ENCODE measurements at regions not wholly inside any gene's neighbourhood (a gene's known extent, or its start where the extent isn't known, plus 50 kb on each side); places are given as distances from the start of the nearest gene placed in this dataset.

DNA sequence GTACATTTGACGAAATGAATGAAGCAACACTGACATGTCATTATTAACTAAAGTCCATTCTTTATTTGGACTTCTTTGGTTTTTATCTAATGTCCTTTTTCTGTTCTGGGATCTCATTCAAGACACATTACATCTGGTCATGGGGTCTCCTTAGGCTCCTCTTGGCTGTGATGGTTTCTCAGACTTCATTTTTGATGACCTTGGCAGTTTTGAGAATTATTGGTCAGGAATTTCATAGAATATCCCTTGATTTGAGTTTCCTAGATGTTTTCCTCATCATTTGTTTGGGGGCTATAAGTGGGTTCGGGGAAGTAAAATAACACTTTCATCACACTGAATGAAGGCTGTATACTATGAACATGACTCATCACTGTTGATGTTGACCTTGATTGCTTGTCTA is 770.6 kb downstream of the AACS start:
- H3K9ac ChIP-seq (replicated peaks; ENCODE audit: extremely low read depth, insufficient read depth, low read length) = no peak overlapping the region
- ChIA-PET POLR2A (no interaction called here), CTCF (no interaction called here)
- H3K79me2 ChIP-seq (ENCODE audit: control insufficient read depth, insufficient read depth, low read length) = no peaks in the 10 kb centered on the region
- intact Hi-C loops (cut with micrococcal nuclease) = no loop called here
- no peak overlapping the region for H3K27ac ChIP-seq (ENCODE audit: insufficient read depth, low read depth, low read length)
- H3K36me3 ChIP-seq (ENCODE audit: control insufficient read depth in 2 of 2, extremely low read depth in 1 of 2, insufficient read depth in 2 of 2, low read length in 2 of 2) = no peaks in the 10 kb centered on the region
- BruUV-seq (replicated peaks) = no TSS peak
- H3K9me1 ChIP-seq (replicated peaks; ENCODE audit: control insufficient read depth, extremely low read depth, insufficient read depth, low read length) = no peaks in the 10 kb centered on the region
- no peaks in the 10 kb centered on the region for H3K27me3 ChIP-seq (ENCODE audit: control insufficient read depth in 2 of 2, insufficient read depth in 2 of 2, low read length in 2 of 2)
- H3K4me1 ChIP-seq (ENCODE audit: control insufficient read depth, extremely low read depth, insufficient read depth, low read length) = no peaks in the 10 kb centered on the region
- no peak for TF ChIP-seq EZH2 (IDR thresholded peaks at IDR 0.05; ENCODE audit: borderline replicate concordance, low read depth, low read length, severe bottlenecking)
- no peak for TF ChIP-seq POLR2A (IDR thresholded peaks at IDR 0.05; ENCODE audit: low read depth, low read length)
- TF ChIP-seq FOS (IDR thresholded peaks at IDR 0.05; ENCODE audit: borderline replicate concordance, insufficient read depth, low read length) = no peak
- no peak for TF ChIP-seq JUN (IDR thresholded peaks at IDR 0.05; ENCODE audit: borderline replicate concordance, insufficient read depth, insufficient read length, low read depth)
- TF ChIP-seq MYC (IDR thresholded peaks at IDR 0.05; ENCODE audit: low read depth, low read length) = no peak
- no peak for TF ChIP-seq POLR2AphosphoS5 (IDR thresholded peaks at IDR 0.05; ENCODE audit: insufficient read depth, low read depth, low read length)
- TF ChIP-seq, protein P1, sequence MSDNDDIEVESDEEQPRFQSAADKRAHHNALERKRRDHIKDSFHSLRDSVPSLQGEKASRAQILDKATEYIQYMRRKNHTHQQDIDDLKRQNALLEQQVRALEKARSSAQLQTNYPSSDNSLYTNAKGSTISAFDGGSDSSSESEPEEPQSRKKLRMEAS (IDR thresholded peaks at IDR 0.05; ENCODE audit: insufficient read depth, insufficient read length) = no peak
- TF ChIP-seq GATA2 (IDR thresholded peaks at IDR 0.05; ENCODE audit: insufficient read depth, insufficient read length, low read depth, low read length) = no peak
- TF ChIP-seq CTCF (IDR thresholded peaks at IDR 0.05; ENCODE audit: extremely low read depth in 1 of 2, insufficient read depth in 1 of 2, low read depth in 1 of 2, low read length in 2 of 2) = no peak
- H4K20me1 ChIP-seq (replicated peaks; ENCODE audit: control insufficient read depth, extremely low read depth, insufficient read depth, low read length) = no peaks in the 10 kb centered on the region
- dilution Hi-C loops (cut with MboI; ENCODE audit: extremely low pct_ligation_motif_present, low sequenced_read_pairs) = no loop called here
- no peak overlapping the region for H2AFZ ChIP-seq (ENCODE audit: low read depth, low read length)
- no peak for FAIRE-seq
- no peak for DNase-seq (ENCODE audit: low read depth, low spot score)
- H3K9me3 ChIP-seq (replicated peaks; ENCODE audit: control insufficient read depth, insufficient read depth, low read length) = peaks cover 5% of the 10 kb centered on the region
- H3K4me3 ChIP-seq (replicated peaks in 1 of 3; ENCODE audit: insufficient read depth in 1 of 3, low read depth in 1 of 3, low read length in 3 of 3) = no peak overlapping the region
- no peak overlapping the region for H3K4me2 ChIP-seq (ENCODE audit: insufficient read depth, low read length)

Data from endothelial cell of umbilical vein (primary cell).